WI38 (cell line): ENCODE measurements at regions not wholly inside any gene's neighbourhood (a gene's known extent, or its start where the extent isn't known, plus 50 kb on each side); places are given as distances from the start of the nearest gene placed in this dataset.

Source experiments
- H3K4me3 ChIP-seq: 2 replicates; pipeline ENCODE4 v1.5.1; 2011; ENCODE audit warnings: low read depth, mild to moderate bottlenecking, control low read depth, low read length
- TF ChIP-seq, protein P1 (sequence below): IDR thresholded peaks from 2 replicates; pipeline ENCODE4 v1.5.1; 2012; ENCODE audit warnings: low read depth, mild to moderate bottlenecking, control low read depth, low read length

DNA sequence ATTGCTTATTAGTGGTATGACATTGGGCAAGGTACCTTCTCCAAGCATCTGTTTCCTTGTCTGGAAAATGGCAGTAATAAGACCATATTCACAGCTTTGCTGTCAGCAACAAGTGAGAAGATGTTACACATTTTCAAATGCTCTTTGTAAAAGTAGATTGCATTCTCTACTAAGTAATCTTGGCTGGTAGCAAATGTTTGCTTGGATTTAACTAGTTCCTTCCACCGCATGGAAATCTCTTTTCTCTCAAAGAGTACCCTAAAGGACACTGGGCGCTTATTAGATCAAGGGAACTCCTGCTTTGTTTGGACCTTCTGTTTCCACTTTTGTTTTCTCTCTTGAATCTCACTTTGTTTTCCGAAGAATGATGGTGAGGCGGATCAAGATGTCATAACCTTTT lies 185.2 kb upstream of the BMPER start:
- no peak overlapping the region for H3K4me3 ChIP-seq
- TF ChIP-seq, protein P1, sequence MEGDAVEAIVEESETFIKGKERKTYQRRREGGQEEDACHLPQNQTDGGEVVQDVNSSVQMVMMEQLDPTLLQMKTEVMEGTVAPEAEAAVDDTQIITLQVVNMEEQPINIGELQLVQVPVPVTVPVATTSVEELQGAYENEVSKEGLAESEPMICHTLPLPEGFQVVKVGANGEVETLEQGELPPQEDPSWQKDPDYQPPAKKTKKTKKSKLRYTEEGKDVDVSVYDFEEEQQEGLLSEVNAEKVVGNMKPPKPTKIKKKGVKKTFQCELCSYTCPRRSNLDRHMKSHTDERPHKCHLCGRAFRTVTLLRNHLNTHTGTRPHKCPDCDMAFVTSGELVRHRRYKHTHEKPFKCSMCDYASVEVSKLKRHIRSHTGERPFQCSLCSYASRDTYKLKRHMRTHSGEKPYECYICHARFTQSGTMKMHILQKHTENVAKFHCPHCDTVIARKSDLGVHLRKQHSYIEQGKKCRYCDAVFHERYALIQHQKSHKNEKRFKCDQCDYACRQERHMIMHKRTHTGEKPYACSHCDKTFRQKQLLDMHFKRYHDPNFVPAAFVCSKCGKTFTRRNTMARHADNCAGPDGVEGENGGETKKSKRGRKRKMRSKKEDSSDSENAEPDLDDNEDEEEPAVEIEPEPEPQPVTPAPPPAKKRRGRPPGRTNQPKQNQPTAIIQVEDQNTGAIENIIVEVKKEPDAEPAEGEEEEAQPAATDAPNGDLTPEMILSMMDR = no peak

DNA sequence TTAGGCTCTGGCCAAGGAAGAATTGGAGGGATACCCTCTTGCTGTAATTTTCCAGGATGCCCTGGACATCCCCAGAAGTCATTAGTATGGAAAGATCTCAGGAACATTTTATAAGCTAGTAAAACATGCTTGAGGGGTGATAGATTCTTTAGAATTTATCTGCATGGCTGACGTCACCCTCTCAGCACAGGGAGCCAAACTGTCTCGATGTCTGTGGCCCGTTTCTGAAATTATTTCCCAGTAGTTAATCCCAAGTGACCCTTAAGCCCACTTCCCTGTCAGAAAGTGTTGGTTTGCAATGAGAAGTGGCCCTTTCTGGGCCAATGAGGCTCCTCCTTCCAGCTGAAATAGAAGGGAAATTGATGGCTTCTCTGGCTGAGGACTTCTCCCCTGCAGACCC lies 184.5 kb upstream of the BMPER start:
- H3K4me3 ChIP-seq = no peak overlapping the region
- TF ChIP-seq, protein P1 = no peak

DNA sequence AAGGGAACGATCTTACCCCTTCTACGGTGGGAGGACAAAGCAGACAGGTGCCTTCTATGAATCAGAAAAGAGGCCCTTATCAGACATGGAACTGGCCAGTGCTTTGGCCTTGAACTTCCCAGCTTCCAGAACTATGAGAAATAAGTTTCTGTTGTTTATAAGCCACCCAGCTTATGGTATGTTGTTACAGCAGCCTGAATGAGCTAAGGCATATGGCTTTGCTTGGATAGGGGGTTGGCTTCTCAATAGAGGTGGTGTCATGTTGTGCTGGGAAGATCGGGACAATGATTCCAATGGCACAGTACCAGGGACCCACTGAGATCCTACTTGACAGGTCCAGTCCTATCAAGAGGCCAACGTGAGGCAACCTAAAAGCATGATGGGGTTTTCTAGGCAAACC lies 183.4 kb upstream of the BMPER start:
- TF ChIP-seq, protein P1 = no peak

DNA sequence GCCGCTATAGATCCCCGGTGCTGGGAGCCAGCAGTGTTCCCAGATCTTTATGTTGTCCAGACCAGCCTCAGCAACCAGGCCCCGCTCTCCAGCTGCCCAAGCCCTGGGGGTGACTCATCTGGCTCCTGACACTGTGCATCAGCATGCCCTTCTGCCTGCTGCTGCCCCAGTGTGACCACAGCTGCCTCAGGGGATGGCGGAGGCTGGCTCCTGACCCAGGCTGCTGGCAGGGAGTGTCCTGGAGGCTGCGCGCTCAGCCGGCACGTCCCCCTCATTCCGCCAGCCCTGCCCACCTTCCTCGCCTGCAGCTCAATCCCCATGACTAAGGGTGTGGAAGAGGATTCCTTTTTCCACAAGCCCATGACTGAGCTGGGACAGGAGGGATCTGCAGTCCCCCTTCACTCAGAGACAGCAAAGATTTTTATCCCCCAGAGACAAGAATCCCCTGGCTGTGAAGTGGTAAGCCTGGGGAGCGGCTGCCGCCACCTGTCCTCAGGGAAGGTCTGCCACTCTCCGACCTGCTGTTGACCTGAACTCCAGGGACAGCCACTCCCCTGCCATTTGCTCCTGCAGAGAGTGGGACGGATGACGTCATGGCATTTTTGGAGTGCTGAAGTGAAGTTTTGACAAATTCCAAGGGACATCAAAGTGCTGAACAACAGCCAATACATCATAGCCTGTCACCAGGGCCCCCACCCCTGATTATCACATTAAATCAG lies 182.8 kb upstream of the BMPER start:
- H3K4me3 ChIP-seq = no peak overlapping the region
- TF ChIP-seq, protein P1 = no peak

More for the DNA sequence above, 183.4 kb upstream of the BMPER start:
- no peak overlapping the region for H3K4me3 ChIP-seq

DNA sequence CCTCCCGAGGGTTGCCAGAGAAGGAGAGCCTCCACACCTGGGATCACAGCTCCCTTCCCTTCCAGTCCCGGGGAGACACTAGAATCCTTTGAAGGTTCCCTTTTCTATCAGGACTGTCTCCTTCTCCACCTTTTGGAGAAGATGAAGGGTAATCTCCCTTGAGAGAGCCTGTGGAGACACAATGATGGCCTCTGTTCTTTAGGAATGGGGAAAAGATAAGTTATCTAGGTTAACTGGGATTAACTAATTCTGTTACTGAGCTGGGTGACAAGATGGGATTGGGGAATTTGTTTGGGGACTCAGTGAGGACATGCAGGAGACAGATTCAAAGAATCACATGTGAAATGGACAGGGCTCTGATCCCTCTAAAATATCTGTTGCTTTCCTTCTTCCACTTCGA lies 181.1 kb upstream of the BMPER start:
- H3K4me3 ChIP-seq = no peak overlapping the region
- TF ChIP-seq, protein P1 = no peak

DNA sequence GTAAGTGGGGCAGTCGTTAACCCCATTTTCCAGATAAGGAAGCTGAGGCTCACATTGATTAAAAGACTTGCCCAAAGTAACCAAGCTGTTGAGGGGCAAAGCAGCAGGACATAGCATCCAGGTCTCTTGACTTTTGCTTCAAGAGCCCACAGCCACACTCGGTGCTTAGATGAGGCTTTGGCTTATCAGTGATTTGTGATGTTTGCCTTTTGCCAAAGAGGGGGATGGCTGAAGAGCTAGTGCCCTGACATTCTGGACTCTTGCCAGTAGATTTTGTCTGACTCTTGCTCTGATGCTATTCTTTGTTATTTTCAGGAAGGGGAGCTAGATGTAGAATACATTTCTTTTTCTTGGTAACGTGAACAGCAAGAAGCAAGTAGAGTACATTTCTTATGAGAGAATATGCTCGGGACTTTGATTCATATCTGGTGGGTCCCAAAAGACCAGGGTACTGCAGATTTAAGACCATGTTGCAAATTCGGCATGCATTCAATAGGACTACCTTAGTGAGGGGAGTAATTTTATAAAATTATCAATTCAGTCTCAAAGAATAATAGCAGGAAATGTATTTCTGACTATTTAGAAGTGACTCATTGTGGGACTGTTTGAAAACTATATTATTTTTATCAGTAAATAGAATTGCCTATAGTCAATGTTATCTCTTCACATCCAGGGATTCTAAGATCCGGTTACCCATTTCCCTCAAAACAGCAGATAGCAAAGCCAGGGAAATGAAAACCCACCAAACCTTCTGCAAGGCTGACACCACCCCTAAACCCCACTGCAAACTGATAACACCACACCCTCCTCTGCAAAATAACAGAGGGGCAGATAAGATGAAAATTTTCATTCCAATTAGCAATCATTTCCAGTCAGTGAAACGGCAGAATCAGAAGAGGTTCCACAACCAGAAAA lies 180.0 kb upstream of the BMPER start:
- H3K4me3 ChIP-seq = no peak overlapping the region
- TF ChIP-seq, protein P1 = no peak

DNA sequence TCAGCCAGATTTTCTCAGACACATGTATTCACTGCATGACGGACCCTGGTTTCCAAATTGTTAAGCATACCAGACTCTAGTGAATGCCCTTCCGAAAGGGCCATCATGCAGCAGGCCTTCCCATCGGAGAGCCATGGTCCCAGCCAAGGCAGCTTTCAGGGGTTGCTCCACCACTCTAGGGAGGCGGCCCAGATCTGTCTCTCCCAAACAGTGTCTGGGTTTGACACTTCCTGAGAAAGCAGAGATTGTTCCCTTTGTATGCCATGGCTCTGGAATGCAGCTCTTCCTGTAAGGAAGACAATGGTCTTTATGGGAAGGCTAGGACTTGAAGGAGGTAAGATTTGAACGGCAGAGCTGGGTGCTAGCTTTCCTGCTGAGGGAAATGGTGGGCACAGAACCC lies 178.8 kb upstream of the BMPER start:
- TF ChIP-seq, protein P1 = no peak

More for the DNA sequence above, 178.8 kb upstream of the BMPER start:
- no peak overlapping the region for H3K4me3 ChIP-seq
